Keratinocyte (primary cell): ENCODE measurements at regions not wholly inside any gene's neighbourhood (a gene's known extent, or its start where the extent isn't known, plus 50 kb on each side); places are given as distances from the start of the nearest gene placed in this dataset.

ENCODE experiments used
- DNase-seq: peaks from one replicate; pipeline ENCODE4 v3.0.0-alpha.2; 2011; ENCODE audit warnings: low read depth, missing footprints, low spot score
- FAIRE-seq: peaks from 2 replicates; lab custom pipeline; 2011; peaks lifted over from hg19 to GRCh38; lab: Jason Lieb, UNC
- H2AFZ ChIP-seq: 2 replicates; pipeline ENCODE4 v1.6.0; 2012; ENCODE audit warnings: low read length, control low read depth, inconsistent platforms; ENCODE audit not compliant: control insufficient read depth
- H3K27ac ChIP-seq: 2 replicates; pipeline ENCODE4 v1.5.1; 2011; ENCODE audit warnings: low read length; ENCODE audit not compliant: control insufficient read depth, insufficient read depth
- H3K27me3 ChIP-seq: 3 replicates; pipeline ENCODE4 v1.6.0; 2011; ENCODE audit warnings: low read length; ENCODE audit not compliant: control insufficient read depth, insufficient read depth; ENCODE audit errors: extremely low read depth
- H3K36me3 ChIP-seq, 2 experiments: 2 replicates in 1 of 2; 3 replicates in 1 of 2; pipeline ENCODE4 v1.5.1; 2011; ENCODE audit warnings: low read length in 2 of 2, mild to moderate bottlenecking in 1 of 2; ENCODE audit not compliant: control insufficient read depth in 2 of 2, insufficient read depth in 2 of 2; ENCODE audit errors: extremely low read depth in 1 of 2
- H3K4me1 ChIP-seq: 3 replicates; pipeline ENCODE4 v1.5.1; 2011; ENCODE audit warnings: low read length; ENCODE audit not compliant: control insufficient read depth, insufficient read depth; ENCODE audit errors: extremely low read depth
- H3K4me2 ChIP-seq: 3 replicates; pipeline ENCODE4 v1.6.0; 2011; ENCODE audit warnings: low read depth, low read length; ENCODE audit not compliant: control insufficient read depth, insufficient read depth; ENCODE audit errors: extremely low read depth
- H3K4me3 ChIP-seq, 3 experiments: fragments of 200-600 bp in 1 of 3; sonication (generic) in 1 of 3; 2 replicates in 2 of 3; 3 replicates in 1 of 3; pipeline ENCODE4 v1.5.1; 2011 to 2016; ENCODE audit warnings: low read length in 3 of 3, mild to moderate bottlenecking in 3 of 3, control low read depth in 2 of 3, inconsistent platforms in 1 of 3, low read depth in 1 of 3, mixed read lengths in 1 of 3, mixed run types in 1 of 3, moderate library complexity in 1 of 3; ENCODE audit not compliant: control insufficient read depth in 2 of 3, insufficient read depth in 2 of 3; ENCODE audit errors: extremely low read depth in 1 of 3
- H3K79me2 ChIP-seq: 2 replicates; pipeline ENCODE4 v1.6.0; 2012; ENCODE audit warnings: low read length; ENCODE audit not compliant: control insufficient read depth, insufficient read depth
- H3K9ac ChIP-seq: 3 replicates; pipeline ENCODE4 v1.6.0; 2011; ENCODE audit warnings: low read length; ENCODE audit not compliant: control insufficient read depth, insufficient read depth; ENCODE audit errors: extremely low read depth
- H3K9me1 ChIP-seq: 3 replicates; pipeline ENCODE4 v1.6.0; 2011; ENCODE audit warnings: low read length; ENCODE audit not compliant: control insufficient read depth, insufficient read depth; ENCODE audit errors: extremely low read depth
- H3K9me3 ChIP-seq: 2 replicates; pipeline ENCODE4 v1.5.1; 2012; ENCODE audit warnings: low read depth, low read length; ENCODE audit not compliant: control insufficient read depth
- H4K20me1 ChIP-seq: 3 replicates; pipeline ENCODE4 v1.6.0; 2011; ENCODE audit warnings: low read length; ENCODE audit not compliant: control insufficient read depth, insufficient read depth; ENCODE audit errors: extremely low read depth
- EZH2 ChIP-seq: IDR thresholded peaks from one replicate; pipeline ENCODE4 v1.6.1; 2012; ENCODE audit warnings: inconsistent platforms, mild to moderate bottlenecking, low read length, moderate library complexity
- dilution Hi-C: fragments of 300-500 bp; cut with MboI; formaldehyde crosslinking; loops from one replicate; pipeline ENCODE4 v1.7.0; 2020; ENCODE audit warnings: low sequenced_read_pairs; ENCODE audit not compliant: extremely low pct_ligation_motif_present
- TF ChIP-seq, protein P1 (sequence below), 3 experiments: IDR thresholded peaks in 1 of 3; conservative IDR thresholded peaks in 1 of 3; optimal IDR thresholded peaks in 1 of 3; 2 replicates in 2 of 3; 3 replicates in 1 of 3; pipeline versions ENCODE3 to v1.5.1; 2011; ENCODE audit warnings: low read length in 3 of 3, mild to moderate bottlenecking in 3 of 3, moderate library complexity in 2 of 3, control low read depth in 1 of 3, inconsistent platforms in 1 of 3; ENCODE audit not compliant: insufficient read depth in 2 of 3; ENCODE audit errors: extremely low read depth in 1 of 3

GRCh38 chr15:59953392-59953883 lies 50.7 kb upstream of the FOXB1 start:
- Histone ChIP-seq H3K9me3 (no peaks in the 10 kb centered on the region), H3K4me1 (no peaks in the 10 kb centered on the region), H2AFZ (no peak overlapping the region), H3K9ac (no peak overlapping the region), H3K27ac (no peak overlapping the region), H3K79me2 (no peaks in the 10 kb centered on the region), H3K9me1 (no peaks in the 10 kb centered on the region), H3K4me3 (no peak overlapping the region), H3K27me3 (peaks cover 12% of the 10 kb centered on the region), H3K4me2 (no peak overlapping the region), H4K20me1 (no peaks in the 10 kb centered on the region), H3K36me3 (no peaks in the 10 kb centered on the region)
- DNase-seq: no peak
- dilution Hi-C loops: no loop called here
- TF ChIP-seq, protein P1, sequence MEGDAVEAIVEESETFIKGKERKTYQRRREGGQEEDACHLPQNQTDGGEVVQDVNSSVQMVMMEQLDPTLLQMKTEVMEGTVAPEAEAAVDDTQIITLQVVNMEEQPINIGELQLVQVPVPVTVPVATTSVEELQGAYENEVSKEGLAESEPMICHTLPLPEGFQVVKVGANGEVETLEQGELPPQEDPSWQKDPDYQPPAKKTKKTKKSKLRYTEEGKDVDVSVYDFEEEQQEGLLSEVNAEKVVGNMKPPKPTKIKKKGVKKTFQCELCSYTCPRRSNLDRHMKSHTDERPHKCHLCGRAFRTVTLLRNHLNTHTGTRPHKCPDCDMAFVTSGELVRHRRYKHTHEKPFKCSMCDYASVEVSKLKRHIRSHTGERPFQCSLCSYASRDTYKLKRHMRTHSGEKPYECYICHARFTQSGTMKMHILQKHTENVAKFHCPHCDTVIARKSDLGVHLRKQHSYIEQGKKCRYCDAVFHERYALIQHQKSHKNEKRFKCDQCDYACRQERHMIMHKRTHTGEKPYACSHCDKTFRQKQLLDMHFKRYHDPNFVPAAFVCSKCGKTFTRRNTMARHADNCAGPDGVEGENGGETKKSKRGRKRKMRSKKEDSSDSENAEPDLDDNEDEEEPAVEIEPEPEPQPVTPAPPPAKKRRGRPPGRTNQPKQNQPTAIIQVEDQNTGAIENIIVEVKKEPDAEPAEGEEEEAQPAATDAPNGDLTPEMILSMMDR (optimal IDR thresholded peaks at IDR 0.05 in 1 of 3, IDR thresholded peaks at IDR 0.05 in 1 of 3, conservative IDR thresholded peaks at IDR 0.05 in 1 of 3; ENCODE audit: extremely low read depth in 1 of 3, insufficient read depth in 2 of 3, low read length in 3 of 3): no peak
- TF ChIP-seq EZH2: no peak
- FAIRE-seq: no peak

DNA sequence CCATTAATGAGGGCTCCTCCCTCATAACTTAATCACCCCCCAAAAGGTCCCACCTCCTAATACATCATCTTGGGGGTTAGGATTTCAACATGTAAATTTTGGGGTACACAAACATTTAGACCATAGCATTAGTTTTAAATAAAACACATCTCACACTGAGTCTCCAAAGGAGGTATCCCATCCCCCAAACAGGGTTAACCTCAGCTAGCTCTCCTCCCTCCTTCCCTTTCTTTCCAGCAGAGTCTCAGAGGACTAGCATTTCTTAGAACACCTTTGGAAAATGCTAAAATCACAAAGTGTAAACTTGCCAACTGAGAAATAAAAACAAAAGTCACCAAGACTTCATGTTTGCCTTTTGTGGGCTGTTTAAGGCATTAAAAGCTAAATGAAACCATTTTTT lies 51.2 kb upstream of the FOXB1 start:
- FAIRE-seq (no peak), DNase-seq (no peak)
- Histone ChIP-seq H3K4me3 (no peak overlapping the region), H3K9ac (no peak overlapping the region), H3K27ac (no peak overlapping the region), H2AFZ (no peak overlapping the region), H3K9me1 (no peaks in the 10 kb centered on the region), H3K4me1 (no peaks in the 10 kb centered on the region), H3K79me2 (no peaks in the 10 kb centered on the region), H3K27me3 (peaks cover 12% of the 10 kb centered on the region), H3K9me3 (no peaks in the 10 kb centered on the region), H4K20me1 (no peaks in the 10 kb centered on the region), H3K4me2 (no peak overlapping the region), H3K36me3 (no peaks in the 10 kb centered on the region)
- dilution Hi-C loops: no loop called here
- TF ChIP-seq, protein P1 (optimal IDR thresholded peaks at IDR 0.05 in 1 of 3, IDR thresholded peaks at IDR 0.05 in 1 of 3, conservative IDR thresholded peaks at IDR 0.05 in 1 of 3; ENCODE audit: extremely low read depth in 1 of 3, insufficient read depth in 2 of 3, low read length in 3 of 3): no peak
- TF ChIP-seq EZH2: no peak
